NK-92 (cell line): ENCODE measurements at regions not wholly inside any gene's neighbourhood (a gene's known extent, or its start where the extent isn't known, plus 50 kb on each side); places are given as distances from the start of the nearest gene placed in this dataset.

ENCODE experiments used
- DNase-seq: peaks from one replicate; lab custom pipeline; 2025; ENCODE audit not compliant: unreplicated experiment; lab: John Stamatoyannopoulos, UW

DNA sequence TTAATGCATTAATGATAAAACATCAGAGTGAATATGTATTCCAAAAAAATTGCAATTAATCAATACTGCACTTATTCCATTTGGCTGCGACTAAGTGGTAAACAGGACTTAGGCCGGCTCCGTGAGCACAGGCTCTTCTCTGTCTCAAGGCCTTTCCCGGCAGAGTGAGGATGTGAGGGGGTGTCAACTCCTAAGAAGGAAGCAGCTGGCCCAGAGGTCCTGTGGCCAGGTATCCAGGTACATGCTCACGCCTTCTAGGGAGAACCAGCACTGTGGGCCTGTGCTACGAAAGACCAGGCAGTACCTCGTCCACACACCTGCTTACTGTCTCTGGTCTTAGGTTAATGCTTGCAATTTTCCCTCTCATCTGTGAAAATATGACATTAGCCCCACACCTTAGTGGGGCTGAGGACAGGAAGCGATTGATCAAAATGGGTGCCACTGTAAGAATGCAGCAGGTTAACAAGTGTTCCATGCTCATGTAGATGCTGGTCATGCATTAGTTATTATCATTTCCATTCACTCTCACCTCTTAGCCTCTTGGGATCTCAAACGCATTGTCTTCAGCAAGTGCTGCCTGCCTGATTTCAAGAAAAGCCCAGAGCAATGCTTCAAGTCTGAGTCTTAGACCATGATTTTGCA, 175.3 kb downstream of the ABHD5 start:
- no peak for DNase-seq

- no peak for DNase-seq
Measured at GRCh38 chr3:43866529-43867353, 176.0 kb downstream of the ABHD5 start.

DNA sequence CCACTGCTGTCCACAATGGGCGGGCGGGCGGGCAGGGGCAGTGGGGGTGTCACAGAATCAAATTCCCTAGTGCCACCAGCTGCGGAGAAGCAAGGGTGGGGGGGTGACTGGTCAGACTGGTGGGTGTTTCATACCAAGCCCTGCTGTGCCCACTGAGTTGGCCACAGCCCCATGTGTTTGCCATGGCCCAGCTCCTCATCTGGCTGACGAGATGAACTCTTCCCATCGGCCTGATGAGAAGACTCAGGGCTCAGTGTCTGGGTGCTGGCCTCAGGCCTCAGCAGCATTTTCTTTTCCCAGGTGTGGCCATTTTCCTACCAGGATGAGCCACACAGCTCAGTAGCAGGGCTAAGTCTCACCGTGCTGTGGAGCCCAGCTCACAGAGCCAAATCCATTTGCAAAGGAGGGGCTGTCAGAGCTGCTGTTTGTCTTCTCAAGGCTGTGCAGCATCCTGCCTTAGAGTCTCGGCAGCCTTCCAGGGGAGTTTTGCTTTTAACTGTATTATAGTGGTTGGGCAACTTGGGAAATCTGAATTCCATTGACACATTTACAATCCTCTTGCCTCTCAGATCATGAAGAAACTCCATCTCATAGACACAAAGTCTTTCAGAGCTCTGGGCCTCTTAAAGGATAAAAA, 176.8 kb downstream of the ABHD5 start:
- DNase-seq, result no peak

DNA sequence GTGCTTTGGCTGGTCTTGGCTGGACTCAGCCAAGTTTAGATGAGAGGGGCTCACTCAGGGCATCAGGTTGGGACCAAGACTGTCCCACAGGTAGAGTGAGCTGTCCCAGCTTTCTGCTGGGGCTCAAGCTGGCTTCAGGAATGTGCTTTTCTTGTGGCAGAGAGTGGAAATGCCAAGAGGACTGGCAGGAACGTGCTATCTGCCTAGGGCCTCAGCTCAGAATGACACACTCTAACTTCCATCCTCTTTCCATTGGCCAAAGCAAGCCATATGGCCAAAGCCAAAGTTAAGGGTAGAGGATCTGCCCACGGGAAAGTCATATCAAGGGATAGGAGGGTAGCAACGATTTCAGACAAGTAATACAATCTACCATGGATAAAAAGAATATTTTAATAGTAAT, 178.8 kb downstream of the ABHD5 start:
- no peak for DNase-seq

DNA sequence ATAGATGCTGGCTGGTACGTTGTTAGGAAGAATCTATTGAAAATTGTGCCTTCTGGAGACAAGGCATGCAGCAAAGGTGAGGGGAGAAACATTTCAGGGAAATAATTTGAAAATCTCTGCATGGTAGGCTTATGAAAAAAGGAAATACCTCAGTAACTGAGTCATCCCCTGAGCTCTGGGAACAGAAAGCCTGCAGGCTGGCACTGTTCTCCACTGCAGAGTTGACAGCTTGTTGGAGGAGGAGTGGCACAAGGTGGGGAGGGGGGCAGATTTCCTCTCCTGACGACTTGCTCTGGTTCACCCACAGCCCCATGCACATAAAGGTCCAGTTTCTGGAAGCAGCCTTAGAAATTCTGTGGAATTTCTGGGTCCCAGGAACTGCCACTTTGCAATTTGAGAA, 179.4 kb downstream of the ABHD5 start:
- DNase-seq, result no peak

- no peak for DNase-seq
Measured at GRCh38 chr3:43870844-43871626, 180.3 kb downstream of the ABHD5 start.

DNA sequence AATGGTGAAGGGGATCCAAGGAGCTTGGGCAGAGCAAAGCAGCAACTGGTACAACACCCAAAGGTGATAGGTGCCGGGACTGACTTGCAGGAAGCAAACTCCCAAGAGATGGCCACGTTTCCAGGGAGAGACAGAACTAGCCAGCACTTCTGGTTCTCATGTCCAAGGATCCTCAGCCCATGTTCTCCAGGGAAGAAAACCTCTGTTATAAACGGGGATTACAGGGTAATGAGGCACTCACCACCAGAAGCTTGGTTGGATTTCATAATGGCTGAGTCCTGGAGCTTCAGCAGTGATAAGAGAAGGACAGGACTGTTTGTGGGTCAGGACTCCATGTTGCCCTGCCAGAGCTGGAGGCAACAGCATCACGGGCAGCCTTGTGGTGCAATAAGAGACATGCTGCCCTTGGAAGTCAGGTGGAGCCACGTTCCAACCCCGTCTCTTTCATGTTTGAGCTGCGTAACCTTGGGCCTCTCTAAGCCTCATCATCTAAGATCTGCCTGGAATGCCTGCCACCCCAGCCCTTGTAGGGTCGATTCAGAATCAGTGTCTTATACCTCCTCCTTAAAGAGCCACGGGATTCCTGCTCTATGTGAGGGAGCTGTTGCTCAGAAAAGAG, 181.0 kb downstream of the ABHD5 start:
- no peak for DNase-seq

DNA sequence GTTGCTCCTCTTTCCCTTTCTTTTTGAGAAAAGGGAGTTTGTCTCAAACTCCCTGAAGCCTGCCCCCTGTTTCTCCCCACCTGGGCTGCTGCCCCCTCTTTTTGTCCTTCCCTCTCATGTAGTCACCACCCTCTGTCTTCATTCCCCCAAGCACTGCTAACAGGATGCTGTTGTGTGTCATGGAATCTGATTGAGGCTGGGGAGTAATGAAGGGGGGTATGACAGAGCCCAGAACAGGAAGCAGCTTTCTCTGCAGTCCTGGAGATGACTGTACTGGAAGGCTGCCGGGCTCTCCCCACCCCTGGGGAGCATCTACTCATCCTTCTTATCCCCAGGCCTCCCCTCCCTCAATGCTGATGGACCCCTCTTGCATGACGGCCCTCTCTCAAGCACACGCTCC, 181.6 kb downstream of the ABHD5 start:
- DNase-seq, result no peak

DNA sequence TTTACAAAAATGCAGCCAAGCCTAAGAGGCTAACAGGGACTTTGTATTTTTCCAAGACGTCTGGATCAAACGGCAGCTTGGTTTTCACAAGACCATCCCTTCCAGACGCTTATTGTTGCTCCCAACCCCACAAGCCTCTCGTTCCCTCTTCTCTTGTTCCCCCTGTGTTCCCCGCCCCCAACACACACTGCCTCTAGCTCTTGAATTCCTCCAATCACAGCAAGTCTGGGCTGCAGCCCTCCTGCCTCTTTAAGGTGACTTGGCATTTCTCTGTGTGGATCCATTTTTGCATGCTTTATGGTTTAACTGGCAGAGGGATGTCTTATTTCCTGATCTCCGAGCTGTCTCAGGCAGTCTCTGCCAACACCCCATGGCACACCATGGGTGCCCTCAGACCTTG, 182.2 kb downstream of the ABHD5 start:
- no peak for DNase-seq

- DNase-seq, result no peak
Measured at GRCh38 chr3:43873723-43874122, 183.0 kb downstream of the ABHD5 start.

- DNase-seq, result no peak
Measured at GRCh38 chr3:43874290-43874689, 183.6 kb downstream of the ABHD5 start.

DNA sequence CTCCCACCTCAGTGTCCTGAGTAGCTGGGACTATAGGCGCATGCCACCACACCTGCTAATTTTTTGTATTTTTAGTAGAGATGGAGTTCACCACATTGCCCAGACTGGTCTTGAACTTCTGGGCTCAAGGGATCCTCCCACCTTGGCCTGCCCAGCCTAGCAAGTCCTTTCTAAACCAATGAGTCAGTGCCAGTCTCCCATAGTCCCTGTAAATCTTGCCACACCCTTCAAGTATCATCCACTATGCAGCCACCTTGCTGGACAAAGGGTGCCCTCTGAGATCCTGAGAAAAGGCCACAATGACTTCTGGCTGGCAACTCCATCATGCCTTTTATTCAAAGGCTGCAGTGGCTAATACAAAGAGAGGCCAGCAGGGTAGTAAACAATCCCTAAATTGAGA, 184.0 kb downstream of the ABHD5 start:
- no peak for DNase-seq

- no peak for DNase-seq
Measured at GRCh38 chr3:43876648-43877047, 185.9 kb downstream of the ABHD5 start.

DNA sequence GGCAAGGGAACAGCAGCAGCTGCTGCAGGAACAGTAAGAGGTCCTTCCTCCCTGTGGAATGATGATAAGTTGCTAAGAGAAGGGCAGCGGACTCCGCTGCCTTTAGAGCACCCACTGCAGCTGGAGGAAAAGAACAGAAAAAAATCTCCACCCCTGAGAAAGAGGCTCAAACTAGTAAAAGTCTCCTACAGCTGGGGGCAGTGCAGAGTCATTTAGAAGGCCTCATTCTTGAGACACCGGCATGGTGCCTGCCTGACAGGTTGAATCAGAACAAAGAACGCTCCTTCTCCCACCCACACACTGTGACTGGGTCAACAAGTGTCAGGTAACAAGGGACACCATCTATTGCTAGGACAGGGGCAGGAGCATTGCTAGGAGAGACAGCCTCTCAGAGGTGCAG, 188.4 kb downstream of the ABHD5 start:
- DNase-seq, result no peak

DNA sequence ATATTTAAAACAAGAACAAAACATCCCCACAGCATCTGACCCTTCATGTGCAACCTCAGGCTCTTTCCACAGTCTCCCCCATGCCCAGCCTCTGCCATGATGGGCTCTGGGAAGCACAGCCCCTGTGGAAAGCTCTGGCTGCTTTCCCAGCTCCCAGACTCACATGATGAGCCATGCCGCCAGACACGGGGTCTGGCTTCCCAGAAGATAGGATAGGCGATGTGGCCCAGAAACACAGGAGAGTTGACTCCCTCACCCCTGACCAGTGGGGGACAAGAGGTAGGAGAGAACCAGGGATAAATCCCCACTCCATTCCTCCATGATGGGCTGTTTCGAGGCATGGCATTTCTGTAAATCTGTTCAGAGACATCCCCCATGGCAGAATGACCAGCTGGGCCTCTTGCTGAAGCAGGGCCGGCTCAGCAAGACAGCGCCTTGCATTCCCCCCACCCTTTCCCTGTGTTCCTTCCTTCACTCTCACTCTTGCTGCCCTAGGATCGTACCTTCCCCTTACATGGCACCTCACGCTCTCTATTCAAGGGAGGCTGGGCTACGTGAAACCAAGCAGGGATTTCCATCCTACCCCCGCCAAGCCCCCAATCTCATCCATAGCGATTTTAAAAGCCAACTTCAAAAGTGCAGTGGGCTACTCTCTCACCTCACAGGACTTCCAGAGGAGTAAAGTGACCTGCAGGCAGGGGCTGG, 192.4 kb downstream of the ABHD5 start:
- DNase-seq, result no peak

GRCh38 chr3:43883729-43884396, 193.1 kb downstream of the ABHD5 start:
- DNase-seq, result no peak

- no peak for DNase-seq
Measured at GRCh38 chr3:43884581-43884980, 193.8 kb downstream of the ABHD5 start.

DNA sequence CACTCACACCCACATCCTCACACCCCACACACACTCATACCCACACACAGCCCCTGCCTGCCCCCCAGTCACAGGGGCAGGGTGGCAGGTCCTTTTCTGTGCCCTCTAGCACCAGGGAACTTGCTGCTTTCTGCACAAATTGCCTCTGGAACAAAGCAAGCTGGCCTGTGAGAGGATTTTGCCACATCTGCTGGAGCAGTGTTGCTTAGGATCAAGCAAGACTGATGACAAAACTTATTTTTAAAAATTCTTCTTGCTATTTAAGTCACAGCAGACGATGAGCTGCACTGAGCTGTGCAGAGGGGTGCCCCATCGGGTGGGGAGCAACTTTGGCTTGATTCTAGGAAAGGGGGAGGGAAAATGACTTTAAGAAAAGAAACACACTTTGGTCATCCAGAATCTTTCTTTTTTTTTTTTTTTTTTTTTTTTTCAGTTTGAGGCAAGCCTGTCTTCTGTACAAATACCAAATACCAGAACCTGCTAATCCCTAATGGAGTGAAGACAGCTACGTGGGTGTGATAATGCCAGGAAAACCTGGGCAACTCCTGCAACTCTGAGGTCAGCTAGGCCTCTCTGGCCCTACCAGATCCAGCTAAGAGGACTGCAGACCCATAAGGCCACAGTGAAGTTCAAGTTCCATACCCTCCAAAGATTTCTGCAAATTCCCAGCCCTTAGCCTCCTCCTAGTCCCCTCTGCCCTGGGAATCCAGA, 195.3 kb downstream of the ABHD5 start:
- DNase-seq, result no peak

GRCh38 chr3:43892061-43892460, 201.3 kb downstream of the ABHD5 start:
- DNase-seq, result no peak
